Suprapubic skin (tissue), 4 donors: ENCODE measurements at regions not wholly inside any gene's neighbourhood (a gene's known extent, or its start where the extent isn't known, plus 50 kb on each side); places are given as distances from the start of the nearest gene placed in this dataset.

ENCODE experiments used
- DNase-seq, 2 donors: peaks; one replicate each; pipeline ENCODE4 v3.0.0-alpha.2; 2019; ENCODE audit warnings: low spot score in 2 of 2
- H3K27ac ChIP-seq: fragments of 200-600 bp; sonication (generic); one replicate; pipeline ENCODE4 v1.5.1; 2019
- H3K27me3 ChIP-seq: fragments of 200-600 bp; sonication (generic); one replicate; pipeline ENCODE4 v1.5.1; 2019
- H3K36me3 ChIP-seq: fragments of 200-600 bp; sonication (generic); one replicate; pipeline ENCODE4 v1.5.1; 2019
- H3K4me1 ChIP-seq: fragments of 200-600 bp; sonication (generic); one replicate; pipeline ENCODE4 v1.5.1; 2019
- H3K4me3 ChIP-seq: fragments of 200-600 bp; sonication (generic); one replicate; pipeline ENCODE4 v1.5.1; 2019; ENCODE audit warnings: mild to moderate bottlenecking
- H3K9me3 ChIP-seq: fragments of 200-600 bp; sonication (generic); one replicate; pipeline ENCODE4 v1.5.1; 2019
- CTCF ChIP-seq, 2 donors: fragments of 200-600 bp in 1 of 2; fragments of 450-650 bp in 1 of 2; sonication (generic) in 1 of 2; IDR thresholded peaks; one replicate each; pipeline ENCODE4 v1.5.1; 2016 to 2019; ENCODE audit warnings: antibody characterized with exemption in 2 of 2, mild to moderate bottlenecking in 1 of 2, moderate library complexity in 1 of 2
- EP300 ChIP-seq: sonication (generic); formaldehyde crosslinking; IDR thresholded peaks from one replicate; pipeline ENCODE4 v1.6.1; 2017; ENCODE audit warnings: antibody characterized with exemption
- POLR2A ChIP-seq, 2 donors: fragments of 450-650 bp; IDR thresholded peaks; one replicate each; pipeline ENCODE4 v1.6.1; 2017; ENCODE audit warnings: antibody characterized with exemption in 2 of 2, mild to moderate bottlenecking in 2 of 2, moderate library complexity in 2 of 2
- POLR2AphosphoS5 ChIP-seq, 3 donors: sonication (generic); formaldehyde crosslinking; IDR thresholded peaks; one replicate each; pipeline ENCODE4 v1.6.1; 2017; ENCODE audit warnings: antibody characterized with exemption in 3 of 3
- WGBS: methylation state at CpG from one replicate; pipeline ENCODE4 v1.1.5; 2018; 5-methylcytosine and 5-hydroxymethylcytosine counted together

- Histone ChIP-seq H3K9me3 (no peaks in the 10 kb centered on the region), H3K4me3 (no peak overlapping the region), H3K36me3 (no peaks in the 10 kb centered on the region), H3K27ac (no peak overlapping the region), H3K4me1 (no peaks in the 10 kb centered on the region), H3K27me3 (no peaks in the 10 kb centered on the region)
- no peak for DNase-seq
- TF ChIP-seq EP300 (no peak), POLR2AphosphoS5 (IDR thresholded peaks at IDR 0.05) (no peak), CTCF (IDR thresholded peaks at IDR 0.05) (no peak), POLR2A (IDR thresholded peaks at IDR 0.05) (no peak)
- 68% methylated on average over 5 of the region's 5 CpGs for WGBS
Measured at GRCh38 chr6:74091794-74092157, 395.8 kb downstream of the CD109 start.

- TF ChIP-seq CTCF (IDR thresholded peaks at IDR 0.05) (peak; percentile 31 to 55), POLR2AphosphoS5 (IDR thresholded peaks at IDR 0.05) (no peak), POLR2A (IDR thresholded peaks at IDR 0.05) (no peak)
- DNase-seq, result no peak
Measured at GRCh38 chr6:74091136-74091793, 395.3 kb downstream of the CD109 start.

GRCh38 chr6:74087899-74088298 is 391.9 kb downstream of the CD109 start:
- no peaks in the 10 kb centered on the region for H3K4me1 ChIP-seq
- H3K27ac ChIP-seq, result no peak overlapping the region
- H3K36me3 ChIP-seq, result no peaks in the 10 kb centered on the region
- H3K4me3 ChIP-seq, result no peak overlapping the region
- TF ChIP-seq POLR2A (IDR thresholded peaks at IDR 0.05) (no peak), CTCF (IDR thresholded peaks at IDR 0.05) (no peak), EP300 (no peak), POLR2AphosphoS5 (IDR thresholded peaks at IDR 0.05) (no peak)
- no peaks in the 10 kb centered on the region for H3K27me3 ChIP-seq
- no peak for DNase-seq
- no peaks in the 10 kb centered on the region for H3K9me3 ChIP-seq
- 64% methylated on average over 2 of the region's 2 CpGs for WGBS

More at GRCh38 chr6:74091136-74091793, 395.3 kb downstream of the CD109 start:
- no peak overlapping the region for H3K27ac ChIP-seq
- H3K9me3 ChIP-seq, result no peaks in the 10 kb centered on the region
- H3K27me3 ChIP-seq, result no peaks in the 10 kb centered on the region
- H3K36me3 ChIP-seq, result no peaks in the 10 kb centered on the region
- no peaks in the 10 kb centered on the region for H3K4me1 ChIP-seq
- WGBS, result 52% methylated on average over 8 of the region's 8 CpGs
- no peak overlapping the region for H3K4me3 ChIP-seq

GRCh38 chr6:74075896-74076295 is 379.9 kb downstream of the CD109 start:
- 64% methylated on average over 2 of the region's 2 CpGs for WGBS
- H3K4me3 ChIP-seq, result no peak overlapping the region
- H3K27me3 ChIP-seq, result no peaks in the 10 kb centered on the region
- H3K36me3 ChIP-seq, result no peaks in the 10 kb centered on the region
- no peaks in the 10 kb centered on the region for H3K9me3 ChIP-seq
- H3K27ac ChIP-seq, result no peak overlapping the region
- H3K4me1 ChIP-seq, result peaks cover 5% of the 10 kb centered on the region
- no peak for TF ChIP-seq EP300
- TF ChIP-seq POLR2A (IDR thresholded peaks at IDR 0.05), result no peak
- no peak for TF ChIP-seq CTCF (IDR thresholded peaks at IDR 0.05)
- no peak for TF ChIP-seq POLR2AphosphoS5 (IDR thresholded peaks at IDR 0.05)
- no peak for DNase-seq

- peak in 1 of 2 donors; percentile 73 for DNase-seq
- no peak overlapping the region for H3K27ac ChIP-seq
- WGBS, result 18% methylated on average over 3 of the region's 3 CpGs
Measured at GRCh38 chr6:74075323-74075722, 379.3 kb downstream of the CD109 start.

GRCh38 chr6:74074645-74075044 is 378.6 kb downstream of the CD109 start:
- Histone ChIP-seq H3K4me1 (peaks cover 5% of the 10 kb centered on the region), H3K36me3 (no peaks in the 10 kb centered on the region), H3K4me3 (no peak overlapping the region), H3K27ac (no peak overlapping the region), H3K27me3 (no peaks in the 10 kb centered on the region), H3K9me3 (no peaks in the 10 kb centered on the region)
- DNase-seq, result no peak
- TF ChIP-seq EP300 (no peak), POLR2A (IDR thresholded peaks at IDR 0.05) (no peak), POLR2AphosphoS5 (IDR thresholded peaks at IDR 0.05) (no peak), CTCF (IDR thresholded peaks at IDR 0.05) (no peak)

More at GRCh38 chr6:74075323-74075722, 379.3 kb downstream of the CD109 start:
- peak; percentile 40 to 80 (median 66) for TF ChIP-seq POLR2AphosphoS5 (IDR thresholded peaks at IDR 0.05)
- TF ChIP-seq POLR2A (IDR thresholded peaks at IDR 0.05), result no peak
- Histone ChIP-seq H3K4me3 (no peak overlapping the region), H3K9me3 (no peaks in the 10 kb centered on the region), H3K4me1 (peaks cover 5% of the 10 kb centered on the region), H3K27me3 (no peaks in the 10 kb centered on the region), H3K36me3 (no peaks in the 10 kb centered on the region)
